CD4-positive, alpha-beta T cell treated with Interleukin-4 for 1 hour (primary cell): ENCODE measurements at regions not wholly inside any gene's neighbourhood (a gene's known extent, or its start where the extent isn't known, plus 50 kb on each side); places are given as distances from the start of the nearest gene placed in this dataset.
"Not testable (repeated sequence)": the region's sequence is repeated elsewhere in the genome, so short reads cannot be mapped to it uniquely, and the experiment has no call there.

ENCODE experiments used
- DNase-seq, 2 donors: peaks; one replicate each; pipeline ENCODE4 v3.0.0-alpha.2; 2020 to 2022

GRCh38 chr21:27921421-27921820 is 954.5 kb upstream of the ADAMTS5 start:
- DNase-seq = not testable (repeated sequence)

GRCh38 chr21:27917966-27918365 is 951.1 kb upstream of the ADAMTS5 start:
- DNase-seq = not testable (repeated sequence)

- DNase-seq = not testable (repeated sequence)
These were observed 949.4 kb upstream of the ADAMTS5 start for GRCh38 chr21:27916326-27916725.

GRCh38 chr21:27912133-27912532 is 945.2 kb upstream of the ADAMTS5 start:
- not testable (repeated sequence) for DNase-seq

GRCh38 chr21:27909487-27909886 is 942.6 kb upstream of the ADAMTS5 start:
- not testable (repeated sequence) for DNase-seq

- DNase-seq = not testable (repeated sequence)
These were observed 941.9 kb upstream of the ADAMTS5 start for GRCh38 chr21:27908816-27909215.

- not testable (repeated sequence) for DNase-seq
These were observed 936.0 kb upstream of the ADAMTS5 start for GRCh38 chr21:27902904-27903303.

GRCh38 chr21:27893619-27894018 is 926.7 kb upstream of the ADAMTS5 start:
- DNase-seq = not testable (repeated sequence)

GRCh38 chr21:27891495-27891894 is 924.6 kb upstream of the ADAMTS5 start:
- not testable (repeated sequence) for DNase-seq

GRCh38 chr21:27887808-27888455 is 921.0 kb upstream of the ADAMTS5 start:
- DNase-seq = not testable (repeated sequence)

- DNase-seq = no peak
These were observed 918.4 kb upstream of the ADAMTS5 start for GRCh38 chr21:27885296-27885711.

GRCh38 chr21:27881331-27881730 is 914.4 kb upstream of the ADAMTS5 start:
- not testable (repeated sequence) for DNase-seq

GRCh38 chr21:27872411-27872810 is 905.5 kb upstream of the ADAMTS5 start:
- not testable (repeated sequence) for DNase-seq

GRCh38 chr21:27870755-27871154 is 903.9 kb upstream of the ADAMTS5 start:
- DNase-seq = not testable (repeated sequence)

- DNase-seq = not testable (repeated sequence)
These were observed 893.5 kb upstream of the ADAMTS5 start for GRCh38 chr21:27860314-27860955.

GRCh38 chr21:27858053-27858825 is 891.4 kb upstream of the ADAMTS5 start:
- DNase-seq = not testable (repeated sequence)

- not testable (repeated sequence) for DNase-seq
These were observed 890.1 kb upstream of the ADAMTS5 start for GRCh38 chr21:27856988-27857387.

GRCh38 chr21:27841084-27841672 is 874.3 kb upstream of the ADAMTS5 start:
- no peak for DNase-seq

GRCh38 chr21:27840262-27840661 is 873.4 kb upstream of the ADAMTS5 start:
- DNase-seq = no peak

GRCh38 chr21:27839512-27840115 is 872.7 kb upstream of the ADAMTS5 start:
- DNase-seq = no peak

GRCh38 chr21:27838573-27838972 is 871.7 kb upstream of the ADAMTS5 start:
- DNase-seq = no peak

GRCh38 chr21:27837936-27838335 is 871.0 kb upstream of the ADAMTS5 start:
- no peak for DNase-seq

GRCh38 chr21:27833298-27833697 is 866.4 kb upstream of the ADAMTS5 start:
- DNase-seq = no peak
